Cardiac fibroblast (primary cell): ENCODE measurements at regions not wholly inside any gene's neighbourhood (a gene's known extent, or its start where the extent isn't known, plus 50 kb on each side); places are given as distances from the start of the nearest gene placed in this dataset.

Experiments used
- DNase-seq, 2 donors: peaks; one replicate each; pipeline versions ENCODE4 v3.0.0 to v3.0.0-alpha.2; 2010; ENCODE audit warnings: low read depth in 2 of 2
- H3K4me3 ChIP-seq, 2 donors: replicated peaks in 1 of 2; 1 replicate in 1 of 2; 2 replicates in 1 of 2; pipeline ENCODE4 v1.5.1; 2011; ENCODE audit warnings: low read depth in 2 of 2, low read length in 2 of 2, mild to moderate bottlenecking in 2 of 2, moderate library complexity in 1 of 2
- CTCF ChIP-seq: IDR thresholded peaks from one replicate; pipeline ENCODE4 v1.5.1; 2011; ENCODE audit warnings: low read depth, mild to moderate bottlenecking, low read length, inconsistent platforms

DNA sequence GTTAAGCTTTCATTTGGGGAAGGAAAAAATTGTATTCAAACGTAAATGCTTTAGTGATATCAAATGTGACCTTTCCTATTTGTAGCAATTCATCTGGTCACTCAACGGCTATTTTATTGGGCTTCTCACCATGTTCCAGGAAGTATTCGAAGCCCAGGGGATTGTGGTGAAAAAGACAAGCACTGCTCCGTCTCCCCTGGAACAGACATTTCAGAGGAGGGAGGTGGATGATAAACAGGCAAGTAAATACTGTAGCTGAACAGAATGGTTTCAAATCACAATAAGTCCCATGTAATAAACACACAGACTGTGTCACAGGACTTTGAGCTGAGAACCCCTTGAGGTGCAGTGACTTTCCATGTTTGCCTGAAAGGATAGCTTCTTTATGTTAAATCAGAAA lies 464.7 kb upstream of the HNRNPA3 start:
- DNase-seq = no peak
- TF ChIP-seq CTCF = no peak
- H3K4me3 ChIP-seq = no peak overlapping the region

- no peak for DNase-seq
- no peak overlapping the region for H3K4me3 ChIP-seq
- TF ChIP-seq CTCF = no peak
Measured at GRCh38 chr2:176748662-176749061, 463.9 kb upstream of the HNRNPA3 start.

DNA sequence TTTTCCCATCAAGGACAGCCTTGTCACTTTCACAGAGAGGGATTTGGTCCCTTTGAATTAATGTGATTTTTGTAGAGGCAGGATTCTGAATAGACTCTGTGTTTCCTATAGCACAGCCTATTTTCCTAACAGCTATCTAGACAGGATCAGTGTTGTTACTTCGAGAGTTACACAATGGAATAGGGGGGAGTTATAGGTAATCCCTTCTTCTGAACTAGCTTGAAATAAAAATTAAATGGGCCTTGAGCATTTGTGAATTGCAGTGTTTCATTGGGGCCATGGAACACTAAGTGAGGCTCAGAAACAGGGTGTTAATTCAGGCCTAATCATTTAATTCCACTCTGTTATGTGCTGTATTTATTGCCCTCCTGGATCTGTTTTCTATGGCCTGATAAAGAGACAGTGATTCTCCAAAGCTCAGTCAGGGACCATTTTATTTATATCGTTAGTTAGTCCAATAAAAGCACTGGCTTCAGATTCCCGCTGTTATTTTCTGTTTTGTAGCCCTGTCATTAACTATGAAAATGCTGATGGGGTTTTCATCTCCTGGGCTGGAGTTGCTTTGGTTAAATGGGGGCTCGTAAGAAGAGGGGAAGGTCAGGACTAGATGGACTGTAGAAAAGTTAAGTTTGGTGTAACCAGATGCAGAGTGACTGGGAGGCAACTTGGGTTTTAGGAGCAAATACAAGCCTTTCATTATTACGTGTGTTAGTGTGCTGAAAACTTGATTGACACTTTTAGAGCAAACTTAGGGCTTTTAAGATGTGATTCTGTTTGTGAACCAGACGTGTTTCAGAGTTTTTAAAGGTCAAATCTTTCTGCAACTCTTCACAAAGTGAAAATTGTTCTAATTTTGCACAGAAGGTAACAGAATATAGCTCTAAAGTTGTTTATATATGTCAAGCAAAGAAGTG lies 461.0 kb upstream of the HNRNPA3 start:
- no peak for TF ChIP-seq CTCF
- no peak overlapping the region for H3K4me3 ChIP-seq
- no peak for DNase-seq

DNA sequence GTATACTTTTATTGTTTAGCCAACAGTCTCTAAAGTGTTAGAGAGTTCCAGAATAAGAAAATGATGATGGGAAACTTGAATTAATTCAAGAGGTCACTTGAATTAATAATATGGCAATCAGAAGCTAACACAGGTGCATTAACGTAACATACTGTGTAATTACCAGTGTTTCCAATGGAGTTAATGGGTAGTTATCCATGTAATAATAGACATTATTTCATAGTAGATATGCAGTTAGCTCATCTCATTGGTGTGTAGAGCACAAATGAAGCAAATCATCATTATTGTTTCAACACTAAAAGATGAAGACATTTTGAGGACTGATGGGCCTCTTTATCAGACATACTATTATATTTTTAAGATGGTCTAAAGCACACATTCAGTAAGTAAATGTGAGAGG lies 460.3 kb upstream of the HNRNPA3 start:
- H3K4me3 ChIP-seq = no peak overlapping the region
- no peak for TF ChIP-seq CTCF
- no peak for DNase-seq

DNA sequence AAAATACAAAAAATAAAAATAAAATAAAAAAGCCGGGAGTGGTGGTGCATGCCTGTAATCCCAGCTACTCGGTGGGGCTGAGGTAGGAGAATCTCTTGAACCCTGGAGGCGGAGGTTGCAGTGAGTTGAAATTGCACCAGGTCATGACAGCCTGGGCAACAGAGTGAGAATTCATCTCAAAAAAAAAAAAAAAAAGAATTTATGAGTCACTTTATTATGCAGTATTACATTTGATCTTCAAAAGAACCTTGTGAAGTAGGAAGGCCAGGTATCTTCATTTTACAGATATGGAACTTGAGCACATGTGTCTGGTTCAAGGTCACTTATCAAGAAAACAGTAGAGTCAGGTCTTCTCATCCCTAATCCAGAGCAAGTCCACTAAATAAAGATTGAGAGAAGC lies 459.4 kb upstream of the HNRNPA3 start:
- no peak overlapping the region for H3K4me3 ChIP-seq
- TF ChIP-seq CTCF = no peak
- no peak for DNase-seq

- DNase-seq = no peak
- no peak for TF ChIP-seq CTCF
- no peak overlapping the region for H3K4me3 ChIP-seq
Measured at GRCh38 chr2:176753752-176754474, 458.7 kb upstream of the HNRNPA3 start.
